ENCODE measurements at regions not wholly inside any gene's neighbourhood (a gene's known extent, or its start where the extent isn't known, plus 50 kb on each side); places are given as distances from the start of the nearest gene placed in this dataset.

- TF ChIP-seq ZNF83 (CRISPR knock-in tag; IDR thresholded peaks at IDR 0.05; ENCODE audit: borderline replicate concordance) (no peak), EEA1 (CRISPR knock-in tag; IDR thresholded peaks at IDR 0.05; ENCODE audit: borderline replicate concordance) (no peak), ERF (CRISPR knock-in tag; IDR thresholded peaks at IDR 0.05) (no peak), RNF219 (CRISPR knock-in tag; IDR thresholded peaks at IDR 0.05) (no peak), CEBPZ (IDR thresholded peaks at IDR 0.05; ENCODE audit: low read length) (no peak), KDM5A (IDR thresholded peaks at IDR 0.05; ENCODE audit: borderline replicate concordance, low read length) (no peak), ATRX (CRISPR knock-in tag; IDR thresholded peaks at IDR 0.05; ENCODE audit: borderline replicate concordance) (no peak), ZNF580 (CRISPR knock-in tag; IDR thresholded peaks at IDR 0.05; ENCODE audit: borderline replicate concordance, low read depth) (no peak)
- peaks cover 58% of the 10 kb centered on the region for H3K9me3 ChIP-seq (ENCODE audit: low read length)
- H4K20me1 ChIP-seq (ENCODE audit: insufficient read depth, low read length), result no peaks in the 10 kb centered on the region
- intact Hi-C loops (cut with micrococcal nuclease; ENCODE audit: unreplicated experiment), result no loop called here
- no peak for FAIRE-seq
- H3K36me3 ChIP-seq (replicated peaks in 1 of 2; ENCODE audit: control insufficient read depth in 1 of 2, insufficient read depth in 2 of 2, low read length in 2 of 2), result no peaks in the 10 kb centered on the region
- H3K4me2 ChIP-seq (ENCODE audit: low read depth, low read length), result no peak overlapping the region
- H3K4me3 ChIP-seq (replicated peaks in 1 of 3; ENCODE audit: insufficient read depth in 1 of 3, low read depth in 2 of 3, low read length in 3 of 3), result no peak overlapping the region
- no peak overlapping the region for H3K27ac ChIP-seq (ENCODE audit: extremely low read length, insufficient read depth, low read length)
- BruUV-seq (replicated peaks), result no TSS peak
- H3K4me1 ChIP-seq (ENCODE audit: insufficient read depth, low read length), result no peaks in the 10 kb centered on the region
- H3K79me2 ChIP-seq (ENCODE audit: insufficient read depth, low read length), result no peaks in the 10 kb centered on the region
- ATAC-seq, result no peak
- no CpG with 5 or more reads among the region's 3 CpGs for WGBS (ENCODE audit: low lambda C conversion rate)
- CTCF ChIA-PET (ENCODE audit: low intra/inter-chr PET ratio, low total read pairs), result no interaction called here
- H3K27me3 ChIP-seq (ENCODE audit: control insufficient read depth in 1 of 2, insufficient read depth in 2 of 2, low read length in 2 of 2), result no peaks in the 10 kb centered on the region
- in situ Hi-C loops (cut with HindIII; ENCODE audit: extremely low pct_ligation_motif_present, low pct_unique_long_range_greater_than_20kb), result no loop called here
- H3K9ac ChIP-seq (ENCODE audit: insufficient read depth, low read depth, low read length), result no peak overlapping the region
- no peak for DNase-seq (ENCODE audit: low spot score)
- H2AFZ ChIP-seq (ENCODE audit: low read length), result no peak overlapping the region
- POLR2A ChIA-PET, result no interaction called here
Observed at GRCh38 chr13:58181111-58181510, 549.6 kb downstream of the PCDH17 start.

Measured in HepG2 (cell line).